ENCODE measurements at regions not wholly inside any gene's neighbourhood (a gene's known extent, or its start where the extent isn't known, plus 50 kb on each side); places are given as distances from the start of the nearest gene placed in this dataset.
"Not testable (repeated sequence)": the region's sequence is repeated elsewhere in the genome, so short reads cannot be mapped to it uniquely, and the experiment has no call there.

DNA sequence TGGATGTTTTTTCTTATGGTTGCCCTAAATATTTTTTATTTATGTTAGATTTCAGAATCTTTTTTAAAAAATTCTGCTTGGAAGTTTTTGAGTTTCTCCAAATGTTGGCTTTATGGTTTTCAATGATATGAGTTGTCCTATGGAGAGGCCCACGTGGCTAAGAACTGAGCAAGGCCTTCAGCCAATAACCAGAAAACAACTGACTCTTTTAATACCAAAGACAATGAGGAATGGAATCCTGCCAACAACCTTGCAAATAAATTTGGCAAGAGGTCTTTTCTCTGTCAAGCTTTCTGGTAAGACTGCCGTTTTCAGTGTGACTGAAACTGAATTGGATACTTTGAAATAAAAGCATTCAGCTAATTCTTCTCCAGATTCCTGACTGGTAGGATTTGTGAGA lies 1740.1 kb upstream of the WWC1 start:
- DNase-seq, result no peak

DNA sequence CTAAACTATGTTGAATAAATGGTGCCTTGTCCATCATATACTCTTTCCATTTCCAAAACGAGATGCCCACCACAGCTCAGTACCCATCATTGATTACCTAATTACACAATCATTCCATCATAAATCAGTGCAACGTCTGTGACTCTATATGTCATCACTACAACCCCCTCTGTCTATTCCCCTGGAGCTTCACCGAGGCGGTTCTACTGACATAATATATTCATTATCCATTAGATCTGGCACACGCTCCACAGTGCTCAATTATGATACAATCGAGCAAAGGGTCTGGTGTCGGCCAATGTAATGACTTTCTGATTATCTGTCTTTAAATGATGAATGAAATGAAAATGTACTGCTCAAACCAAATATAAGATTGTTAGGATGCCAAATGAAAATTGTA lies 1737.7 kb upstream of the WWC1 start:
- DNase-seq, result no peak

- DNase-seq, result no peak
Observed at GRCh38 chr5:166561759-166562158, 1729.7 kb upstream of the WWC1 start.

DNA sequence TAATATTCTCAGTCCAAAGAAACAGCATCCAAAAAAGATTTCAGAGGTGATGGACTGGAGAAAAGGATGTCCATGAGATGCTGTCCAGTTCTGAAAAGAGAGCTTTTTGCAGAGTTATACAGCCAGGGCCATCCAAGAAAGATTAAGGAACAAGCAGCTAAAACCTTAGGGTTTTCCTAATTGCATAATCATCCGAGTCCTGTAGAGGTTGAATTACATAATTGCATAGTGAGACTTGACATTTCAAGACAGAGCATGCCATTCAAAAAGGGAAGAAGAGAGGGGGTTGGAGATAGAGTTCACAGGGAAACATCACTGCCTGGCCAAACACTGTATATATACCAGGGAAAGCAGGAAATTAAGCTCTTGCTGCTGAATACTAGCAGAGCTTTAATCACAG lies 1729.2 kb upstream of the WWC1 start:
- no peak for DNase-seq

DNA sequence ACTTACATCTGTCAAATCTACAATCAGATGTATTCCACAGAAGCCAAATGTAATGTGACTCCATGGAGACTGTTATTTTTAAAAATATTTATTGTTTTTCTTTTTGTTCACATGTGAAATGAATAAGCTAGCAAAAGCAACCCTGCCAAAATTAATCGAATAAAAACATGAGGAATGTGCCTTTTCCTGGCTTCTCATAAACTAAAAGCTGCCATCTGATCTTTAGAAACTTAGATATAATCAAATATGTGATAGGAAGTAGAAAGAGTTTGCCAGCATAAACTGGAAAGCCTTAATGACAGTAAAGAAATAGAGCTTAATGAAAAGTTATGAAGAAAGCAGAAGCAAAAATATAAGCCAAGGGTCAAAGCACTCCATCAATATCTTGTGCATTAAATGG lies 1724.7 kb upstream of the WWC1 start:
- no peak for DNase-seq

- DNase-seq, result no peak
Observed at GRCh38 chr5:166570865-166571264, 1720.6 kb upstream of the WWC1 start.

DNA sequence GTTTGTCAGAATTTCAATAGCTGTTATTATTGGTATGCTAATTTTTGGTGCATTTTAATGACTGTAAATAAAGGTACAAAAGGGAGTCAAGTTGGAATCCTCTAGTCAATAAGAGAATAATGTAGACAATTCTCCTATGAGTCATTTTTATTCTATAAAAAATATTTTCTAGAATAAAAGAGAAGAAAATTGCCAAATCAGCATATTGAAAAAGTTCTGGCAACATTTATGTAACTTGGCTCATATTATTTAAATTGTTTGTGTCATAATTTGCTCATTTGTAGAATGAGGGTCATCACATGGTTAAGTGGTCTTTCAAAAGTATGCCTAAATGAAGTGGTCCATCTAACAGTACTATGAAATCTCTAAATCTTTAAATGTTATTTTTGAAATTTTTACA lies 1719.8 kb upstream of the WWC1 start:
- no peak for DNase-seq

GRCh38 chr5:166576323-166576722 lies 1715.1 kb upstream of the WWC1 start:
- DNase-seq, result no peak

DNA sequence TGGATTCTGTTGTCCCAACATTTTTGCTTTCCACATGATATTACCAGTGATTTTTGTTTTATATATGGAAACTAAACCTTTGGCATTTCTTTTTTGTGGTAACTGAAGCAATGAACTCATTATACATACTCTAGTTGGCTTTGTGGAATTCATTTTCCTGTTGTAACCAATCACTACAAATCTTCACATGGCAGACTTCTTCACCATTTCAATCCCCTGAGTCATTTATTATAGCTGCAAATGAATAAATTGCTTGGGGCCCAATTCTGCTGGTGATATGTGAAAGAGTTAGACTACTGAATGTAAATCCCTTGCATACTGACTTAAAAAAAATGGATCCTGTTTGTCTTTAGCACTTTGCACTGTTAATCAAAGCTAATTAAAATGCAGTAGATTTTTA lies 1709.6 kb upstream of the WWC1 start:
- DNase-seq, result no peak

DNA sequence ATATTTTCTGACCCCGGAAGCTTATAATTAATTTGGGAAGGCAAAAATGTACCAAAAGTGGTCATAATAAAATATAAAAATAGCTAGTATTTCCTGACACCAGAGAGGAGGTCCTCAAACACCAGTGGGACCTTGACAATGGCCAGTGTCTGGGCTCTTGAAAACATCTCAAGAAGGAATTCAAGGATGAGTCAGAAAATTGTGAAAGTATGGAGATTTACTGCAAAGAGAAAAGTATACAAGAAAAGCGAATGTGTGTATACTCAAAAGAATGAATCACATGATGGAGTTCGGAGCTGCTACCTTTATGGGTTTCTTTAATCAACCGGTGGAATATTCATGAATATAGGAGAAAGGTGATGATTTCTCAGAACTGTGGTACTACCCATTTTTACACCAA lies 1709.0 kb upstream of the WWC1 start:
- no peak for DNase-seq

DNA sequence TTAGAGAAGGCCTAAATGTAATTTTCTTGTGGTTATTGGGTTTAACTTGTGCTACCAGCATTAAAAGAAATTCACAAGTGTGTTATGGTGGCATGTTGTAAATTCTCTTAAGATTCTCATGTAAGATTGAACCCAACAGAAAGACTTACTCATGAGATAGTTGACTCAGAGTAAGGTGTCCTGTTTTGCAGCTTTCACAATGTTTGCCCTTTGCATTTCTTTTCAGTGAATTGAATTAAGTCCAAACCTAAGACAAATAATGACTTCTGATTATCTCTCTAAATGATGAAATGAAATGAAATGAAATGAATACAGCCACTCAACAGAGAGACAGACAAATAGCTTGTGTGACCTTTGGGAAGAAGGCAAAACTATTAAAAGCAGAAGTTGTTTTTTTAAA lies 1696.9 kb upstream of the WWC1 start:
- no peak for DNase-seq

DNA sequence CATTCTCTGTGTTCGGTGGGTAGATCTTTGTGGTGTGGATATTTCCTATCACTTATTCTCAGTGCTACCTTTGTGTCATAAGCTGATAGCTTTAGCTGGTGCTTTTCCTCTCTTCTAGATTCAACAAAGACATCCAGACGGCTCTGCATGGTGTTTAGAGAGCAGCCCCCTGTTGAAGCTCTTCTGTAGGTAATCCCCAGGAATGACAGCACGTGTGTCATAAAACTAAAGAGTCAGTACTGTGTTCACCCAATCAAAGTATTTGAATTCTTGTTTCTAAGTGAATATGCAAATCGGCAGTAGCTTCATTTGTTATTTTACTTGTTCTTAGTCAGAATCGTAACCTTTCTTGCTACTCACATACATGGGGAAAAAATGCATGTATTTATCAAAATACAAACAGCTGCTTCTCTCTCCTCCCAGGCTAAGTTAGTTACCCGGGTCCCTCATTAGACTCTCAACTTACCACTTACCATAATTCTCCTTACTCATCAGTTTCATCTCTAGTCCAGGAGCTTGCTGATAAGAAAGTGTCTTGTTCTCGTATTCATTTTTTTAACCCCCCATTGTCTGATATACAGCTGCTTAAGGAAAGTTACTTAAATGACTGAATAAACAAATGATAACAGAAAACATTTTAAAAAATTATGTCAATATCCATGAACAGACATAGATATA lies 1696.0 kb upstream of the WWC1 start:
- no peak for DNase-seq

GRCh38 chr5:166596043-166596442 lies 1695.4 kb upstream of the WWC1 start:
- no peak for DNase-seq

DNA sequence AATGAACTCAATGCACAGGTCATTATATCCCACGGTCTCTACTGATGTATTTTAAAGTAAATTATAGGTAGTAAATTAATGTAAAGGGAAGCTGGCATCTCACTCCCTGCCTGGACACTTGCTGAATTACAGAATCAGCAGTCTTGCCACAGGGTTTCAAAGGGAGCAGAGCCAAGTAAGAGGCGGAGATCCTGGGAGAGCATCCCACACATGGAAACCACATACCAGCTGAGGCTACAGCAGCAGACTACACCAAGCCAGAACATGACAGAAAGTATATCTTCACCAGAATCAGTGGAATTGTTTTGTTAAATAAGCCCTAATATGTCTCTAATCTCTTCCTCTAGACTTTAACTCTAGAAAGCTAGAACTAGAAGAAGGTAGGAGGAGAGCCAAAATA lies 1689.2 kb upstream of the WWC1 start:
- DNase-seq, result no peak

- no peak for DNase-seq
Observed at GRCh38 chr5:166617507-166617906, 1673.9 kb upstream of the WWC1 start.

DNA sequence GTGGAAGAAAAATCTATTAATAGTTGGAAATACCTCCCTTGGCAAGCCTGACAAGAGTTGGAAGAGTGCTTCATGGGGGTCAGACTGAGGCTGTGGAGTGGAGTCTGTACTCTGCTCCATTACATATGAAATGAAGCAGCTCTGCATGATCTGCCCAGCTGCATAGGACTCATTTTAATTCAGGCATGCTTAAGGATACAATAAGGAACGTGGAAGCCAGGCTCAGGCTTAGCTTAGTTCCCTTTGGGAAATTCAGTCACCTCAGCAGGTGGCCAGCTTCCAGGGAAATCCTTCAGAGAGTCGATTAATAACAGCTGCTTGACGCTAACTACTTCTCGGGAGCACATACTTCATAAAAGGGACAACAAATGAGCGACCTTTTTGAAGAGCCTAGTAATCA lies 1672.9 kb upstream of the WWC1 start:
- no peak for DNase-seq

DNA sequence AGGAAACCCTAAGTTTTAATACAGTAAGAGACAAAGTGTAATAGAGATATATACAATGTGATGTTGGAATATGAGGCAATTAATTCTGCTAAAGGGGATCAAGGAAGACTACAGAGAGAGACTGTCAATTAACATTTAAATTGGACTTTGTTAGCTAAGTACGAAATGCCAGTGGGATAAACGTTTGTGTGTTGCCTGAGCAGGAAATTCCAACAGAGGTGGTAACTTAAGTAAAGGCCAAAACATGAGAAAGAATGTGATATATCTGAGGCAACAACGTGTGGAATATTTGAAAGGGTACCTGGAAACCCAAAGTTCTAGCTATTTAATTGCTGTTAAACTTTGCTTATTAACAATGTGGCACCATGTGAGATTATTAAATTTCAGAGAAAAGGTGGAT lies 1666.9 kb upstream of the WWC1 start:
- DNase-seq, result no peak

DNA sequence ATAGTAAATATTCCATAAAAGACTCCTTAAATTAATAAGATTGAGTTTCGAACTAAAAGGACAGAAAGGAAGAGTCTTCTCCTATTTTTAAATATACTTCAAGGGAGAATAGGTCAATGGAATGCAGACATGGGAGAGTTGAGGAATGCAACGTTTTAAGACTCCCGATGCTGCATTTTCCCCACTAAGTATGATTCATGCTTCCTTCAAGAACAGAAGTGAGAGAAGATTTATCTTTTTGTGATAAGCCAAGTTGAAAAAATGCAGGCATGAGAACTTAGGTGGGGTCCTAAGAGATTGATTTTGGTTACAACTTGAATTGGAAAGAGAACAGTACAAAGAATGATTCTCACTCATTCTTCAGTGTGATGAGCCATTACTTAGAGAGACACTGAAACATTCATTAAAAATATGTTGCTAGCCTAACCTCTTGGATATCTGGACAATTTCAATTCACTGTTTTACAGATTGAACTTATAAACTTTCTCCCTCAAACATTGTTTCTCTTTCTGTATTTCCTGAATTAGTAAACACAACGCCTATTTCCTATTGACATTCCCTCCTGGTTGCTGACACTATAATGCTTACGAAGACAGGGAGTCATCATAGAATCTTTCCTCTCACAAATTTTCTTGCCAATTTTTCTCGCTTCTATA lies 1666.1 kb upstream of the WWC1 start:
- no peak for DNase-seq

DNA sequence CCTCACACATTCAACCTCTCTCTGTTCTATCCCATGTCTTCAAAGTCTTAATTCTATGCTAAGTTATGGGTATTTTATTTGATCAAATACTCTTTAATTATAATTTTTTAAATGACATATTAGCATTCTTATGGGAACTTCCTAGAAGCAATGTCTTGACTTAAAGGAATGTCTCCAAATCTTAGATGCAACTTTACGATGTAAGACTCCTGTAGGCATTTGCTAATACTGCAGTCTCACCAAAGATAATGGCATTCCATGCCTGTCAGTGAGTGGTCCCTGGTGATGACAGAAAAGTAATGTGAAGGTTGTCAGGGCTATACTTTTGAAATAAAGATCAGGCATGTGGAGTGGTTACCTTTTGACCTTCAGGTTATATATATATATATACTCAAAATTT lies 1654.2 kb upstream of the WWC1 start:
- DNase-seq, result no peak

DNA sequence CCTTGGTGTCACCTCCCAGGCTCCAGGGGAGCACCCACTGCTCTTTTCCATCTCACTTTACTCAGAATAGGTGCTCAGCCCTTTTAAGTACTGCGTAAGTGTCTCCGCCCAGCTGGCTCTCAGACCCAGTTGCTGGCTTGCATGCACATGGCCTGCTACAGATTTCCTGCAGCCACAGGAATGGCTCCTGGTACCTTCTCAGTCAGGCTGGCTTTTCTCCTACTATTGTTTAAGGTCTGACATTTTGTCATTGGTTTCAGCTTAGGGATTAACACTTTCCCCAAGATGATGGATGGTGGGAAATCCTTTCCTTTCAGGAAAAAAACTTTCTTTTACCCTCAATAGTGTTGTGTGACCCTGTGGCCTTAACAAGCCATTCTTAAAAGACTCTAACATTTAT lies 1652.3 kb upstream of the WWC1 start:
- no peak for DNase-seq

DNA sequence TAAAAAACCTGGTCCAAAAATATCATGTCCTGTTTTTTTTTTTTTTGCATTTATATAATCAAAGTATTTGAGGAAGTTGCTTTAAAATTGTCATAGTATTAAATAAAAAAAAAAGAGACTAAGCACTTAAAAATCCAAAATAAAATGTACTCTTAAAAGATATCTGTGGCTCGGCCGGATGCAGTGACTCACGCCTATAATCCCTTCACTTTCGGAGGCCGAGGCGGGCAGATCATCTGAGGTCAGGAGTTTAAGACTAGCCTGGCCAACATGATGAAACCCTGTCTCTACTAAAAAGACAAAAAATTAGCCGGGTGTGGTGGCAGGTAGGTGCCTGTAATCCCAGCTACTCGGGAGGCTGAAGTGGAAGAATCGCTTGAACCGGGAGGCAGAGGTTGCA lies 1651.3 kb upstream of the WWC1 start:
- DNase-seq, result not testable (repeated sequence)

DNA sequence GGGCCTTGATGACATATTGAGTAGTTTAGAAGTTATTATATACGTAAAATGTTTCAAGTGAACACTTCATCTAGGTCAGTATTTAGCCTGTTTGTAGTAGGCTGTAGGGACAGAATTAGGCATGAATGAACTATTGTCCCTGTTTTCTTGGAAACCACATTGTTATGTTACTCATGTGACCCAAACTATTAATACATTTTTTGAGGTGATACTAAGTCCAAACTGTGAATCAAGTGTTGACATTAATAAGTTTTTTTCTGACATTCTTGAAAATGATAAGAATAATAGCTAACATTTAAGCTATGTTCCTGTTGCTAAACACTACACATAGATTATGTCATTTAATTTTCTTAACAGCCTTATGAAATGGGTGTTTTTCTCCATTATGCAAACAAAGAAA lies 1642.7 kb upstream of the WWC1 start:
- no peak for DNase-seq

DNA sequence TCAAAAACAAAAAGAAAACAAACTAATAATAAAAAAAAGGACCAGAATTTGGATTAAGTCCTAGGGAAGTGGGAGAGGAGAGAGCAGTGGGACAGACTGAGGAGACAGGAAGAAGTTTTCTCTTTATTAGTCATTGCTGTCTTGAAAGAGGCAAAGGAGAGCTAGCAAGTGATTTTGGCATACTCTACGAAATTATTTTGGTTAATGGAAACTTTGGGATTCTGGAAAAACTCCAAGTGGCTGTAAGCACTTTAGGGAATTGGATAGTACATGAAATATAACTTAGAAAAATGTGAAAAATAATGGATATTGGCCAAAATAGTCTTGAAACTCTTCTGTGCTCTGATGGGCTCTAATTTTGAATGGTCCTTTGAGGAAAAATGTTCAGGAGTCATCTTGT lies 1641.8 kb upstream of the WWC1 start:
- no peak for DNase-seq

DNA sequence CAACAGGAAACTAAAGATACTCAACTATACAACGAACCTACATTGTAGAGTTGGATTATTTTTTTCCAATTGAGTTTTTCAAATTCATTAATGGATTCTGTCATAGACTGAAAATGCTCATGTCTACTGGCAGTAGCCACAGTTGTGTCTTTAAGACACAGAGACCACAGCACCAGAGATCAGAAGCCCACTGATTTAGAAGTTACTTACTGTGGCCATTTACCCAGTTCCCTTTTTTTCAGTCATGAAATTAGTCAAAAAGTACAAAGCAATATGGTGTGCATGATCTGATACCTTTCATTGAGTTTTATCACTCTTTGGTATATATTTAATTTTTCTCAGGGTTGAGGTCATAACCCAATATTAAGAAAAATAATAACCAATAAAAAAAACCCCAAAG lies 1640.2 kb upstream of the WWC1 start:
- DNase-seq, result no peak

DNA sequence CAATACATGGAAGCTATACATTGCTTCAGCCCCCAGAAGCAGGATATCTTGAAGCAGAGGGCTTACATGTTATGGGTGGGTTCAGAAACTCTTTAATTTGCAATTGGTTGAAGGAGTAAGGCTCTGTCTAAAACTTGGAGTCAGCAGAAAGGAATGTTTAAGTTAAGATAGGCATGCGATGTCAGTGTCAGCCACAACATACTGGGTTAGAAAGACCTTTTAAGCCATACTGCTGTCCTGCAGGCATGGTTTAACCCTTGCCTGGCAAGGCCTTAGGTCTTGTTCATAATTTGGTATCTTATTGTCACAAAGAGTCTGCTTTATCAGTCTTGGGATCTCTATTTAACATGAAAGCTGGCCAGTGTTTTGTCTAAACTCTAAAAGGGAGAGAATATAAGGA lies 1619.6 kb upstream of the WWC1 start:
- DNase-seq, result no peak

Data from right kidney (tissue), 1 donor.